Suppressor macrophage (primary cell): ENCODE measurements at regions not wholly inside any gene's neighbourhood (a gene's known extent, or its start where the extent isn't known, plus 50 kb on each side); places are given as distances from the start of the nearest gene placed in this dataset.

Experiments used
- DNase-seq, 4 experiments: peaks; one replicate each; pipeline ENCODE4 v3.0.0-alpha.2; 2020 to 2022

GRCh38 chr5:165885623-165886350 lies 2380.4 kb downstream of the MAT2B start:
- no peak for DNase-seq

DNA sequence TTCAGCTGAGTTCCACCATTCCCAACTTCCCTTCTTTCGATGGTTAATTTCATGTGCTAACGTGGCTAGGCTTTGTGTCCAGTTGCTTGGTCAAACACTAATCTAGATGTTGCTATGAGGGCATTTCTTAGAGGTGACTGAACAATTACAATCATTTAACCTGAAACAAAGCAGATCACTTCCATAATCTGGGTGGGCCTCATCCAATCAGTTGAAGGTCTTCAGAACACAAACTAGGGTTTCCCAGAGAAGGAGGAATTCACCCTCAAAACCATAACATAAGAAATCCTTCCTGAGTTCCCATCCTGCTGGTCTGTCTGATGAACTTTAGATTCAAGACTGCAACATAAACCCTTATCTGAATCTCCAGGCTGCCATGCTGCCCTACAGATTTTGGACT lies 2381.7 kb downstream of the MAT2B start:
- no peak for DNase-seq

DNA sequence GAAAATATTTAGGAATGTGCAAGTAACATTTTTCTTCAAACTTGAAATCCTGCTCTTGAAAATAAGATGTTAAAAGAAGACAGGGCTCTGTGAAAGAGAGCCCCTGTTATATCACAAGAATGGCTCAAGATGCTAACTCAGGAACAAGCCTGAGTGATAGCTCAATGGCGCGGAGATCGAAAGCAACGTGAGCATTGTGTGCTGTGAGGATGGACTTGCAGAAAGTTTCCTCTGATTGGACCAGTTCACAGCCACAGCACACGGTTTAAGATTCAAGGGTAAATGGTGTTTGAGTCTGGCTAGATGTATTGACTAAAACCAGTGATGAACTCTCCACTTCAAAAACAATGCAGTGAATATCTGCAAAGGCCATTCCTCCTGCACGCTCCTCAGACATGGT lies 2387.0 kb downstream of the MAT2B start:
- DNase-seq: no peak

DNA sequence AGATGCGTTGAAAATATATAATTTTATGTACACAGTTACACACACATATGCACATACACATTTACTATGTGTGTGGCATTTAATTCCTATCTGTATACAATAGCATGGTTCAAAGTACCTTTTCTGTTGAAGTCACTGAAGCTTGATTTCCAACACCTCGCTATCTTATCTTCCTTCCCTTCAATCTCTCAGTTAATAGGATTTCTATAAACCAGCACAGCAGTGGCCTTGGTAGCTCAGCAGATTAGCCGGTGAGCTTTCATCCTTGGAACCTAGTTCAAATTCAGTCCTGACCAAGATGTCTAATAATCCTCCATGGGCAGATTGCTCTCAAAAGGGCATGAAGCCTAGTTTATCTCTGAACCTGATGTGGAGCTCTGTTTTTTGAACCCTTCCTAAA lies 2389.5 kb downstream of the MAT2B start:
- DNase-seq: no peak

GRCh38 chr5:165903835-165904234 lies 2387.6 kb upstream of the WWC1 start:
- DNase-seq: no peak

DNA sequence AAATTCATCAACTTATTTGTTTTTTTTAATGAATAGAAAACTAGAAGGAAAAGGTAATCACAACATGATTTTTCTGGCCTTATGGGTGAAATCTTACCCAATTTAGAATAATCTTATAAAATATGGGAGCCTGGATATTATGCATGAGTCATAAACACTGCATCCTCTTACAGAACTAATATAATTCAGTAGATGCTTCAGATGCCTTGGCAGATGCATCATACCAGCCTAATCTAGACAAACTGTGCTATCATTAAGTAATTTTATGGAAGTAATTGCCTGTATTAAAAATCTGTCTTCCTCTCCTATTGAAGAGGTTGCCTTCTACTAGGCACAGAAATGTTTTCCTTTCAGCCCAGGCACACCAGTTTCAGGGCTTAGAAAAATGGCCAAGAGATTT lies 2384.6 kb upstream of the WWC1 start:
- no peak for DNase-seq

- no peak for DNase-seq
Observed at GRCh38 chr5:165913059-165913458, 2378.4 kb upstream of the WWC1 start.

- DNase-seq: no peak
Observed at GRCh38 chr5:165914456-165914855, 2377.0 kb upstream of the WWC1 start.

GRCh38 chr5:165919196-165919595 lies 2372.2 kb upstream of the WWC1 start:
- DNase-seq: no peak

DNA sequence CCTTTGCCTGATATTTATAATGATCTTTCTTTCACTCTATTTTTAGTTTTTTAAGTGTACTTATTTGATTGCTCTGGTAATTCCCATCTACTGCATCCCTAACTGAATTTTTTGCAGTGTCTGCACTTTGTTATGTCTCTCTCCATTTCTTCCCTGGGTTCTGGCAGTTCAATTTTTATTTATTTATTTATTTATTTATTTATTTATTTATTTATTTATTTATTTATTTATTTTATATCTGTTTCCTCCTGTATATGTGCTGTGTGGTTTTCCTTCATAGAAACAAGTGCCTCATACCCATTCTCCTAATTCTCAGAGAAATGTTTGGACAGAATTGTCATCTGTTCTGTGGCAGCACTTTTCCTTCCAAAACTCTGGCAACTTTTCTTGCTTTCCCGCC lies 2370.8 kb upstream of the WWC1 start:
- no peak for DNase-seq

DNA sequence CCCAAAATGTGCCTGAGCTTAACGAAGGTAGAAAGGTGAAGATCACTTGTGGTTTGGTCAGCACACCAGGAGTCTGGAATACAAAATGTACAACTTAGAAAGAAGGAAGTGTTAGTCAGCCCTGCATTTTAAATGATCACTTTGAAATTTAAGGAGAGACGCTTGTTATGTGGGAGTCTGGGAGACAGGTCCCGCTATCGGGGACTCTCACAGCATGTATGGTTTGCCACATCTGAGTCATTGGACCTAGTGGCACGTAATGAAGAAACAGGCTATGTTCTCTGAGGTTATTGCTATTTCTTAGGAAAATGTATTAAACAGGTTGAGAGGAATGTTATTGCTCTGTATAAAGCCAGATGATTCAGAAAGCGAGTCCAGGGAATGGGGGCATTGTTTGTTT lies 2362.5 kb upstream of the WWC1 start:
- no peak for DNase-seq

DNA sequence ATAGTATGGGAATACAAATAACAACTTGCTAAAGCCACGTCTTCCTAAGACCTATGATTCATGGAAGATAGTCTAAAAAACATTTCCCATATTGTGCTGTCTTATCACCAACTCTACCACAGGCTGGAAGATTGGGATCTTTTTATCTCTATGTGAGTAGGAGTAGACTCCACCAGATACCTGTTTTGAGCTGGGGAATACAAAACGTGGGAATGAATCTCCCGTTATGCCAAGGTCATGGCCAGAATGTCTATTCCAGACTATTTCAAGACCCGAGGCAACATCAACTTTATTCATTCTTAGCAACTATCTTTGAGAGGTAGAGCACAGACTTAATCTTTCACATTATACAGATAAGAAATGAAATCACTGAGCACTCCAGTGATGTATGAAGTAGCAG lies 2350.9 kb upstream of the WWC1 start:
- no peak for DNase-seq

GRCh38 chr5:165956854-165957253 lies 2334.6 kb upstream of the WWC1 start:
- DNase-seq: no peak

DNA sequence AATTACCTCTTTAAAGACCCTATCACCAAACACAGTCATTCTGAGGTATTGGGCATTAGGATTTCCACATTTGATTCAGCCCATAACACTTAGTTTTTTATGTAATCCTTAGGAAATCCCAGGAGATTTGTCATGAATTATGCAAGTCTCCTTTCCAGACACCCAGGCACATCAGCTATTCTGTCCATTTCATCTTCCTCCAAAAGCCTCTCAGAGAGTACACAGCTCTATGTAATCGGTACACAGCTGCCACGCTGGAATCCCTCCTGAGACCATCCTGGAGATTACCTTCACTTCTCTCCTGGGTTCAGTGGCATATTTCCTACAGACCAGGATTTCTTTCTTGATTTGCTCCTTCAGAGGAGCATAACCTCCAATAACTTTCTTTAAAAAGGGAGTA lies 2309.8 kb upstream of the WWC1 start:
- DNase-seq: no peak

DNA sequence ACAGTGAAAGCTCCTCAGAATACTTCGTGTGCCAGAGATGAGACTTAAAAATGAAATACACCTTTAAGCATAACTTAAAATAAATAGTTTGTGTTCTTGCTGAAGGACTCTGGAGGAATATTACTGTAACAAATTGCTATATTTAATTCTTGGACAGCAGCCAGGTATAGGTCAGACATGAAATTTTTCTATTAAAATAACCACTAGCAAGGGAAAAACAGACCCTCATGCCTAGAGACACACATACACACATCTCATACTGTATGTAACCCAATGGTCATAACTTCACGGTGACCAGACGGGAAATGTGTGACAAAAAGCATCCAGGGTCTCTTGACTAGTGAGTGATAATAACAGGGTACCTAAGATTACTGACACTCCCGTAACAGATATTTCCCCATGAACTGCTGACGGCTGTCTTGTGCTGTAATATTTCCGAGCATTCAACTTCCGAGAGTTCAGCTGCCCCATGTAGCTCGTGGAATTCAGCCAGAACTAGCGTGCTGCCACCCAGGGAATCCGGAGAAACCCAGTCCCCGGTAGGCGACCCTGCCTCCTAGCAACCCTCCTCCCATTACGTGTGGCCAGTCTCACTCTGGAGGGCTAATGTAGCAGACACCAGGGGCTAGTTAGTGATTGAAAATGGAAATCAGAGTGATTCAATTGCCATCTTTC lies 2295.1 kb upstream of the WWC1 start:
- DNase-seq: no peak

DNA sequence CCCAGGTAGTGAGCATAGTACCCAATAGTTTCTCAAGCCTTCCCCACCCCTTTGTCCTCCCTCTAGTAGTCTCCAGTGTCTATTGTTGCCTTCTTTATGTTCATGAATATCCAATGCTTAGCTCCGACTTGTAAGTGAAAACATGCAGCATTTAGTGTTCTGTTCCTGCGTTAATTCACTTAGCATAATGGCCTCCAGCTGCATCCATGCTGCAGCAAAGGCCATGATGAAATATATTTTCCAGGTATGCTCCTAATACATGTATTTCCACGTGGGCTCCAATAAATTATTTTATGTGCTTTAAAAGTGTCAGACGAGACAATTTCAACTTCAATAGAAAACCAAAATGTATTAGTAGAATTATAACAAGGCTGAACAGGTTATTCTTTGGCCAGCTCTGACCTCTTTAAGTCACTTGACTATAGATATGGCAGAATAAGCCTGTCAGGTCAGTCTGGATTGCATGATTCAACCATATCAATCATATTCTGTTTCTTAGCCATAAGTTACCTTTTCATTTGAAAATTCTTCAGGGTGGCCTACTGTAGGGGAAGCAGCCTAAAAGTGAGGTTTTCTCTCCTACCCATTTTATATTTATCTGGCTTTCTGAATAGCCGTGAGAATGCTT lies 2291.6 kb upstream of the WWC1 start:
- no peak for DNase-seq

DNA sequence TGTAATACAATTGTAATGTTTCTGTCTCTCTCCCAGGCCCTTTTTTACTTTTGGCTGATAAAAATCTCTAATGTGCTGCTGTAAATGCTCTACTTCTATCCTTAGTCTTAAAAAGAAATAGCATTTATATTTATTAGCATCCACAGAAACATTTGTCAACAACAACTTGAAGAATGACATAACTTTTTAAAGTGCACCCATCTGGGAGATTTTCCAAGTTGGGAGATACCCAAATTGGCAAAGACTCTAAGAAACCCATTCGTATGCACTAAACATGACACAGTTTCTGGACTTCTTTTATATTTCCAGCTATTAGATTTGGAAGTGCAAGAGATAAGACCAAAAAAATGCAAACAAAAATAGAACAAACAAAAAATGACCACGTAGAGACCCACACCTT lies 2287.4 kb upstream of the WWC1 start:
- DNase-seq: no peak

GRCh38 chr5:166013415-166013814 lies 2278.0 kb upstream of the WWC1 start:
- no peak for DNase-seq

- no peak for DNase-seq
Observed at GRCh38 chr5:166014256-166014655, 2277.2 kb upstream of the WWC1 start.

GRCh38 chr5:166018716-166019115 lies 2272.7 kb upstream of the WWC1 start:
- DNase-seq: no peak

GRCh38 chr5:166022065-166022464 lies 2269.4 kb upstream of the WWC1 start:
- no peak for DNase-seq

GRCh38 chr5:166024970-166025369 lies 2266.5 kb upstream of the WWC1 start:
- DNase-seq: no peak

DNA sequence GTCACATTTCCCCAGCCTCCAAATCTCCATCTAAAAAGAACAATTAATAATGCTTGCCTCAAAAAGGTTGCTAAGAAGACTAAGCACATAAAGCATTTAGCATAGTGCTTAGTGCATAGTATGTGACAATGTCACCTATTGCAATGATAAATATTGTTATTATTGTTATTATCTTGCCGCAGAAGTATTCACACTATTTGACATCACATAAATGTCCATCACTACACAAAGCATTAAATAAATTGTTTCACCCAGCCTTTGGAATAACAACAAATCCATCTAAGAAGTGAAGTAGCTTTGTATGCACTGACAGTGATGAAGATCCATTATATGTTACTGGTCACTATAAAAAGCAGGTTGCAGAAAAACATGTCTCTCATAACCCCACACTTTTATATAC lies 2263.9 kb upstream of the WWC1 start:
- no peak for DNase-seq

DNA sequence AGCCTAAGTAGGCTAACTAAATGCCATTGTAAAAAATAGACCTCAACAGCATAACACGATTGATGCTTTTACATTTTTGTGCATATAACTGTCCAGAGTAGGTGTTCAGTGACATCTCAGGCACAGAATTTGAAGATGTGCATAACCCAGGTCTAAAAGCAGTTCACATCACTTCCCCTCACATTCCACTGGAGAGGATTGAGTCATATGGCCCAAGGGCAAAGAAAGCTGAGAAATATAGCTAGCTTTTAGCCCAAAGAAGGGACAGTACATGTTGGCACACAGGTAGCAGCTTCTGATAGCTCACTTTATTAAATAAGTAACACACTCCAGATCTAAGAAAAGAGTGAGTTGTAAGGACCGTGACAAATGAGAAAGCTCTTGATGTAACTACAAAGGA lies 2259.5 kb upstream of the WWC1 start:
- DNase-seq: no peak
